ENCODE measurements at regions not wholly inside any gene's neighbourhood (a gene's known extent, or its start where the extent isn't known, plus 50 kb on each side); places are given as distances from the start of the nearest gene placed in this dataset.

- Histone ChIP-seq H3K27me3 (no peaks in the 10 kb centered on the region), H3K9me3 (no peaks in the 10 kb centered on the region), H3K27ac (no peak overlapping the region), H3K4me3 (replicated peaks in 1 of 3) (no peak overlapping the region), H3K36me3 (no peaks in the 10 kb centered on the region), H3K4me1 (peaks cover 0 to 15% of the 10 kb centered on the region in 2 donors)
- DNase-seq = no peak
- 94 to 97% methylated on average over 13 of the region's 13 CpGs for WGBS, 2 donors
- intact Hi-C loops (cut with DNase I) = no loop called here
- TF ChIP-seq, protein P1, sequence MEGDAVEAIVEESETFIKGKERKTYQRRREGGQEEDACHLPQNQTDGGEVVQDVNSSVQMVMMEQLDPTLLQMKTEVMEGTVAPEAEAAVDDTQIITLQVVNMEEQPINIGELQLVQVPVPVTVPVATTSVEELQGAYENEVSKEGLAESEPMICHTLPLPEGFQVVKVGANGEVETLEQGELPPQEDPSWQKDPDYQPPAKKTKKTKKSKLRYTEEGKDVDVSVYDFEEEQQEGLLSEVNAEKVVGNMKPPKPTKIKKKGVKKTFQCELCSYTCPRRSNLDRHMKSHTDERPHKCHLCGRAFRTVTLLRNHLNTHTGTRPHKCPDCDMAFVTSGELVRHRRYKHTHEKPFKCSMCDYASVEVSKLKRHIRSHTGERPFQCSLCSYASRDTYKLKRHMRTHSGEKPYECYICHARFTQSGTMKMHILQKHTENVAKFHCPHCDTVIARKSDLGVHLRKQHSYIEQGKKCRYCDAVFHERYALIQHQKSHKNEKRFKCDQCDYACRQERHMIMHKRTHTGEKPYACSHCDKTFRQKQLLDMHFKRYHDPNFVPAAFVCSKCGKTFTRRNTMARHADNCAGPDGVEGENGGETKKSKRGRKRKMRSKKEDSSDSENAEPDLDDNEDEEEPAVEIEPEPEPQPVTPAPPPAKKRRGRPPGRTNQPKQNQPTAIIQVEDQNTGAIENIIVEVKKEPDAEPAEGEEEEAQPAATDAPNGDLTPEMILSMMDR (IDR thresholded peaks at IDR 0.05) = no peak
- TF ChIP-seq POLR2A (IDR thresholded peaks at IDR 0.05) = no peak
Observed at GRCh38 chr5:3534997-3535396, 60.6 kb upstream of the IRX1 start.

GRCh38 chr5:3531320-3531986 lies 64.2 kb upstream of the IRX1 start:
- Histone ChIP-seq H3K27me3 (no peaks in the 10 kb centered on the region), H3K4me3 (replicated peaks in 1 of 3) (no peak overlapping the region), H3K4me1 (peaks cover 0 to 15% of the 10 kb centered on the region in 2 donors), H3K27ac (no peak overlapping the region), H3K36me3 (no peaks in the 10 kb centered on the region), H3K9me3 (no peaks in the 10 kb centered on the region)
- TF ChIP-seq, protein P1 (IDR thresholded peaks at IDR 0.05) = no peak
- TF ChIP-seq POLR2A (IDR thresholded peaks at IDR 0.05) = no peak
- intact Hi-C loops (cut with DNase I) = no loop called here
- DNase-seq = peak; percentile 28 to 53
- WGBS, 2 donors = 57 to 66% methylated on average over 8 of the region's 8 CpGs

- TF ChIP-seq, protein P1 (IDR thresholded peaks at IDR 0.05) = no peak
- TF ChIP-seq POLR2A (IDR thresholded peaks at IDR 0.05) = no peak
- no peak for DNase-seq
- Histone ChIP-seq H3K4me3 (replicated peaks in 1 of 3) (no peak overlapping the region), H3K4me1 (peaks cover 0 to 15% of the 10 kb centered on the region in 2 donors), H3K9me3 (no peaks in the 10 kb centered on the region), H3K27me3 (no peaks in the 10 kb centered on the region), H3K36me3 (no peaks in the 10 kb centered on the region), H3K27ac (no peak overlapping the region)
- WGBS, 2 donors = 82 to 85% methylated on average over 2 of the region's 2 CpGs
- intact Hi-C loops (cut with DNase I) = no loop called here
Observed at GRCh38 chr5:3530251-3530650, 65.4 kb upstream of the IRX1 start.

DNA sequence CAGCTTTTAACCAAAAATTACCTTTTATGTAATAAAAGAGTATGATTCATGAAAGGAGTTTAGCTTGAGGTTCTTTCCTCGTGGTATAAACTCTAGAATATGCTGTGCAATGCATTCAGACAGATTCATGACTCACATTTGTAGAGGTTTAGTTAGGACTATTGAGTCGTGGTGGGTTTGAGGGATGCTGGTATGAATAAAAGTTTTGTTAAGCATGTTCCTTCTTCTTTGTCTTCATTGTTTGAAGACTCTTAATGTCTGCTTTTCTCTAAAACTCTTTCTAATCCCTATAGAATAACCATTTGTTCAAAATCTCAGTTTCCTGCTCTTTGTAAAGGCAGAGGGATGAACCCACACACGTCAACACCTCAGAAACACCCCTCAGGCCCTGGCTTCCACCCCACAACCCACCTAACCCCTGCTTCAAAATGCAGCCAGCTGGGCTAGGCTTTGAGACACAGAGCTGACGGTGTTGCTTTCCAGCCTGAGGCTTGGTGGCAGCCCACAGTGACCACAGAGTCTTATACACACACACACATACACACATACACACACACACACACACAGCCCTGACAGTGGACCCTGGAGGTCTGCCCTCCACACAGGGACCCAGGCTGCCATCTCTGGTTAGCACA lies 69.0 kb upstream of the IRX1 start:
- peaks cover 0 to 11% of the 10 kb centered on the region in 2 donors for H3K4me1 ChIP-seq
- intact Hi-C loops (cut with DNase I) = no loop called here
- H3K36me3 ChIP-seq = no peaks in the 10 kb centered on the region
- 63 to 71% methylated on average over 4 of the region's 4 CpGs for WGBS, 2 donors
- DNase-seq = no peak
- no peak overlapping the region for H3K27ac ChIP-seq
- H3K4me3 ChIP-seq (replicated peaks in 1 of 3) = no peak overlapping the region
- H3K9me3 ChIP-seq = no peaks in the 10 kb centered on the region
- TF ChIP-seq, protein P1 (IDR thresholded peaks at IDR 0.05) = no peak
- no peak for TF ChIP-seq POLR2A (IDR thresholded peaks at IDR 0.05)
- no peaks in the 10 kb centered on the region for H3K27me3 ChIP-seq

GRCh38 chr5:3522491-3522890 lies 73.1 kb upstream of the IRX1 start:
- intact Hi-C loops (cut with DNase I) = no loop called here
- Histone ChIP-seq H3K27me3 (no peaks in the 10 kb centered on the region), H3K4me3 (replicated peaks in 1 of 3) (no peak overlapping the region), H3K9me3 (no peaks in the 10 kb centered on the region), H3K4me1 (no peaks in the 10 kb centered on the region), H3K27ac (no peak overlapping the region), H3K36me3 (no peaks in the 10 kb centered on the region)
- WGBS, 2 donors = 93 to 98% methylated on average over 3 of the region's 3 CpGs
- no peak for TF ChIP-seq POLR2A (IDR thresholded peaks at IDR 0.05)
- TF ChIP-seq, protein P1 (IDR thresholded peaks at IDR 0.05) = no peak
- DNase-seq = no peak

All from thyroid gland (tissue), 4 donors.